SIG-M5 (cell line): ENCODE measurements at regions not wholly inside any gene's neighbourhood (a gene's known extent, or its start where the extent isn't known, plus 50 kb on each side); places are given as distances from the start of the nearest gene placed in this dataset.
A peak's percentile ranks its signal among the peaks of the same experiment; 100 is the strongest.
"Not testable (repeated sequence)": the region's sequence is repeated elsewhere in the genome, so short reads cannot be mapped to it uniquely, and the experiment has no call there.

Source experiments
- DNase-seq: peaks from one replicate; lab custom pipeline; 2025; lab: John Stamatoyannopoulos, UW

DNA sequence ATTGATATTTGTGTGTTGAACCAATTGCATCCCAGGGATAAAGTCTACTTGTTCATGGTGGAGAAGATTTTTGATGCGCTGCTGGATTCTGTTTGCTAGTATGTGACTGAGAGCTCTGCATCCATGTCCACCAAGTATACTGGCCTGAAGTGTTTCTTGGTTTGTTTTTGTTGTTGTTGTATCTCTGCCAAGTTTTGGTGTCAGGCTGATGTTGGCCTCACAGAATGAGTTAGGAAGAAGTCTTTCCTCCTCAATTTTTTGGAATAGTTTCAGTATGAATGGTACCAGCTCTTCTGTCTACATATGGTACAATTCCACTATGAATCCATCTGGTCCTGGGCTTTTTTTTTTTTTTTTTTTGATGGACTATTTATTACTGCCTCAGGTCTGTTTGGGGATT, 50.9 kb upstream of the OSTN start:
- no peak for DNase-seq

DNA sequence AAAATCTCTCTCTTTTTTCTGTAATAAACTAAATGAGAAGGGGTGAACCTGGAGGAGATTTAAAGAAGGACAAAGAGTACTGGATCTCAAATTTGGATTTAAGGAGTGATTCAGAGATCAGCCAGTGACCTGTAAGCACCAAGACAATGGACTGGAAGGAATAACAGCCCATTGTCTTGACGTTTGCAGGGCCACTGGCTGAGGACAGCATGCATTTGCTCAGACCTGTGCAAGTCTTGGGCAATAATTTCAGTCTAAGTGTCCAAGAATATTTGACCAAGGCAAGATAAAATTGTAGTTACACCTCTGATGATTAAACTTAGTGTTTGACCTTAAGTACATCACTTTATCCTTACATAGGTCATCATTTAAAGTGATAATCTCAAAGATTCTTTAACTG, 55.8 kb upstream of the OSTN start:
- no peak for DNase-seq

- DNase-seq = peak; percentile 38
These were observed 57.3 kb upstream of the OSTN start for GRCh38 chr3:191141728-191142127.

GRCh38 chr3:191139736-191140135, 59.3 kb upstream of the OSTN start:
- DNase-seq = no peak

- no peak for DNase-seq
These were observed 60.1 kb upstream of the OSTN start for GRCh38 chr3:191138937-191139336.

GRCh38 chr3:191137708-191138107, 61.3 kb upstream of the OSTN start:
- DNase-seq = no peak

- DNase-seq = no peak
These were observed 62.7 kb upstream of the OSTN start for GRCh38 chr3:191136347-191136746.

GRCh38 chr3:191135175-191135574, 63.9 kb upstream of the OSTN start:
- DNase-seq = no peak

- DNase-seq = no peak
These were observed 65.7 kb upstream of the OSTN start for GRCh38 chr3:191133359-191133758.

DNA sequence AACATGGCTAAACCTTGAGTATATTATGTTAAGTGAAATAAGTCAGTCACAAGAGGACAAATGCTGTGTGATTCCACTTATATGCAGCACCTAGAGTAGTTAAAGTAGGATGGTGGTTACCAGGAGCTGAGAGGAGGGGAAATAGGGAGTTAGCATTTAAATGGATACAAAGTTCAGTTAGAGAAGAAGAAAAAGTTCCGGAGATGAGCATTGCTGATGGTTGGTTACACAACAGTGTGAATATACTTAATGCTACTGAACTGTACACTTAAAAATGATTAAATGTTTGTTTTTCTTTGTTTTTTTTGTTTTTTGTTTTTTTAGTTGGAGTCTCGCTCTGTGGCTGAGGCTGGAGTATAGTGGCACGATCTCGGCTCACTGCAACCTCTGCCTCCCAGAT, 67.7 kb upstream of the OSTN start:
- no peak for DNase-seq

- DNase-seq = not testable (repeated sequence)
These were observed 74.2 kb upstream of the OSTN start for GRCh38 chr3:191124891-191125290.

- DNase-seq = no peak
These were observed 75.1 kb upstream of the OSTN start for GRCh38 chr3:191123946-191124345.

GRCh38 chr3:191123231-191123630, 75.8 kb upstream of the OSTN start:
- no peak for DNase-seq

DNA sequence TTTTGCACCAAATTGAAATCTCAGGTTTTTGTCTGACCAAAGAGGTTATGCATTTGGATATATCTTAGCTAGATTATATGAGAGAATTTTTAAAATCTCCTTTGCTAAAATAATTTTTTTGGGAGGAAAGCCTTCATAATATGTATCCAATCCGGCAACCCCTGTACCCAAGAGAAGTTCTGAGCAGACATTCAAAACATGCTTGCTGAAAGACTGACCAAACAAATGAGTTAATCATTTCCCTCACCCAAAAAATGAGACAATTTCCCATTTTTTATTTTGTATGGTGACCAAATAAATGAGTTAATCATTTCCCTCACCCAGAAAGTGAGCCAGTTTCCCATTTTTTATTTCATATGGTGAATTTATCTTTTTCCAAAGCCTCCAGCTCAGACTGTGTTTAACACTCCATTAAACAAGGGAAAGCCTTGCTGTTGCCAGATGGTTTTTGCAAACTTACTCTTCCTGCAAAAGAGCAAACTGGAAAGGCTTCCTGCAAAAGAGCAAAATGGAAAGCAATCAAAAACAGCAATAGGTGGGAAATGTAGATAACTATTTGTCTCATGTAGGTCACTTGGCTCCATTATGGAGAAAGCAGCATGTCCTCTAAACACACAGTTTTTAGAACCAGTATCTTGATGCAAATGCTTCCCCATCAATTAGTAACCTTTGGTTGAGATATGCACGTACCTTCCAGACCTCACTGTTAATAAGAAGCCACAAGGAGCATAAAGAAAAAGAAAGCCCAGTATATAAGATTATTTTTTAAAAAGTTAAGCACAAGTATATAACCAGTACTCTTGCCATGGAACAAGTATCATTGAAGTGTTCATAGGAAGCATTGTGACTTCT, 78.4 kb upstream of the OSTN start:
- DNase-seq = no peak

GRCh38 chr3:191119415-191120295, 79.4 kb upstream of the OSTN start:
- no peak for DNase-seq

GRCh38 chr3:191111722-191112121, 87.3 kb upstream of the OSTN start:
- no peak for DNase-seq

GRCh38 chr3:191105418-191105817, 93.6 kb upstream of the OSTN start:
- DNase-seq = no peak

- DNase-seq = no peak
These were observed 98.5 kb upstream of the OSTN start for GRCh38 chr3:191100516-191100915.

DNA sequence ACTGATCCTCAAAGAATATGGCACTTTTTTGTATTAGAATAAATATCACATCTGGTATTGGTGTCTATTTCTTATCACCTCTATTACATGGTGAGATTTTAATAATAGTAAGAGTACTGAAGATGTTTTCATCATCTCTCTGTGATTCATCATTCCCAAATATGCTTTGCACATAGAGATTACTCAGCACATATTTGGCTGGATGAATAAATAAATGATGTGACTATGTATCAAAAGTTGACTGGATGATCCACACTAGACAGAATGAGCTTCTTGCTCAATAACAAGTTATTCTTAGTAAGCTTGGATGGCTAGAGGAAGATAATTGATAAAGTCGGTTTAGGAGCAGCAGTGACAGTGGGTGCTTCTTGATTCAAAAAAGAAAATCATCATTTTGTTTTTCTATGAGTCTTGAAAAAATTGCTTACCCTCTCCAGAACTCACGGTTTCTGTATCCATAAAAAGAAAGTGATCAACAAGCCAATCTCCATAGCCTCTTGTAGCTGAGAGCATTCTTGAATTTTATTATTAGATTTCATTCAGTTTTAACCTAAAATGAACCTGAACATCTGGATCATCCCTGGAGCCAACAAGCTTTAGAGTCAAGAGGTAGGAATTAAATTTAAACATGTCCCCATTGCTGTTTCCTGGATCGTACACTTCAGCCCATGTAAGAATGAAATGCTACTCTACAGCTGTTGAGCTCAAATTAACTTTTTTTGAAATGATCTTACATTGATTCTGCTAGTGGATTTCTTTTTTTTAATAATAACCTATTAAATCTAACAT, 104.8 kb upstream of the OSTN start:
- no peak for DNase-seq

DNA sequence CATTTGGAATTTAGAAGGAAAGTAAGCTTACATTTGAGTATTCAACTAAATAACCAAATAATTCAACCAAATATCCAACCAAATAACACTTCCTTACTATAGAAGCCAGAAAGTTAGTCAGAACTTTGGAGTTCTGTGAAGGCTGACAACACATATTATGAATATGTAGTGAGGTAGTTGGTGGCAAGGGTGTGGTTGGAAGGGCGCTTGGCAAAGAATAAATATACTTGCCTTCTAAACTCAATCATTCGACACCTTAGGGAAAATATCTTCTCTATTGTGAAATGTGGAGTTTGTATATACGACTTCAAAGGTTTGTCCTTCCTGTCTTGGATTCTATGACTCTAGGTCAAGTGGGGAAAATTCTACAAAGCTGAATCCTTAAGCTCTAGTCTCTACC, 111.7 kb upstream of the OSTN start:
- no peak for DNase-seq

DNA sequence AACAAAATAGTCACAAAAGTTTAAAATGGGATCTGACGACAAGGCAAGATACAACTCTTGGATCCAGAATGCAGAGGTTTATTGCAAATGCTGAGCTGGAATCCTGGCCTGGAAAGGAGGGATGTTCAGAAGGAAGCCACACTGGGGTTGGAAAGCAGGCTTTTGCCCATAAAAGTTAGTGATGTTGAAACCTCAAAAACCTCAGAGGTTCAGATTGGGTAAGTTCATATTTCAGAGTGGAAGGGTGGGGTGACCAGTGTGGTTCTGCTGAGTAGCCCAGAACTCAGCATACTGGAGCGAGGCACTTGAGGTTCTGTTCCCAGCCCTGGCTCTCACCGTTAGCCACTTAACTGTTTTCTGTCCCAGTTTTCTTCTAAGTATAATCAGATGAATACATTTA, 114.0 kb upstream of the OSTN start:
- no peak for DNase-seq

DNA sequence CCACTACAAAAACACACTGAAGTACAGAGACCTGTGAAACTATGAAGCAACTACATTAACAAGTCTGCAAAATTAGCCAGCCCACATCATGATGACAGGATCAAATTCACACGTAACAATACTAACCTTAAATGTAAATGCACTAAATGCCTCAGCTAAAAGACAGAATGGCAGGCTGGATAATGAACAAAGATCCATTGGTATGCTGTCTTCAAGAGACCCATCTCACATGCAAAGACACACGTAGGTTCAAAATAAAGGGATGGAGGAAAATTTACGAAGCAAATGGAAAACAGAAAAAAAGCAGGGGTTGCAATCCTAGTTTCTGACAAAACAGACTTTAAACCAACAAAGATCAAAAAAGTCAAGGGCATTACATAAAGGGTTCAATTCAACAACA, 120.1 kb upstream of the OSTN start:
- not testable (repeated sequence) for DNase-seq
